GM12878 (cell line): ENCODE measurements at regions not wholly inside any gene's neighbourhood (a gene's known extent, or its start where the extent isn't known, plus 50 kb on each side); places are given as distances from the start of the nearest gene placed in this dataset.

Experiments used
- ATAC-seq: fragments of 200-7000 bp; cut with Tn5 transposase; 3 replicates; pipeline ENCODE4 v1.9.1; 2020; ENCODE audit warnings: mild to moderate bottlenecking, moderate library complexity
- BruUV-seq: library from RNA; stranded (reverse); fragments of 400-500 nt; replicated peaks from 2 replicates; lab custom pipeline; 2021; lab: Mats Ljungman, UMichigan
- CTCF ChIA-PET: fragments of 300-600 bp; sonication (Branson Sonifier 250); formaldehyde crosslinking; extraction: SDS; loops from one replicate; lab custom pipeline; 2021; ENCODE audit warnings: inconsistent platforms; lab: Yijun Ruan, JAX
- POLR2A ChIA-PET: fragments of 350-600 bp; formaldehyde crosslinking; extraction: SDS; loops from one replicate; lab custom pipeline; 2021; ENCODE audit warnings: inconsistent platforms; lab: Charles Lee
- RAD21 ChIA-PET: fragments of 300-600 bp; sonication (Branson Sonifier 250); formaldehyde crosslinking; loops from one replicate; lab custom pipeline; 2023; ENCODE audit warnings: antibody characterized with exemption; ENCODE audit not compliant: unreplicated experiment; lab: Charles Lee
- SMC1A ChIA-PET: fragments of 300-600 bp; sonication (Branson Sonifier 250); formaldehyde crosslinking; loops from one replicate; lab custom pipeline; 2023; ENCODE audit not compliant: unreplicated experiment, uncharacterized antibody; lab: Charles Lee
- DNase-seq: peaks from one replicate; pipeline ENCODE4 v3.0.0-alpha.2; 2011; ENCODE audit warnings: low read depth, low spot score
- FAIRE-seq: peaks from 3 replicates; lab custom pipeline; 2011; peaks lifted over from hg19 to GRCh38; lab: Jason Lieb, UNC
- H2AFZ ChIP-seq: 2 replicates; pipeline ENCODE4 v1.6.0; 2011; ENCODE audit warnings: low read depth, low read length, control low read depth; ENCODE audit not compliant: control insufficient read depth
- H3K27ac ChIP-seq: 2 replicates; pipeline ENCODE4 v1.5.1; 2011; ENCODE audit warnings: control low read depth; ENCODE audit not compliant: control insufficient read depth, insufficient read depth
- H3K27me3 ChIP-seq, 2 experiments: replicated peaks in 1 of 2; 2 replicates each; pipeline versions ENCODE4 v1.6.0 to v1.6.1; 2011; ENCODE audit warnings: low read length in 1 of 2; ENCODE audit not compliant: control insufficient read depth in 2 of 2, insufficient read depth in 2 of 2
- H3K36me3 ChIP-seq, 2 experiments: 2 replicates each; pipeline ENCODE4 v1.5.1; 2011; ENCODE audit warnings: low read length in 1 of 2; ENCODE audit not compliant: control insufficient read depth in 2 of 2, insufficient read depth in 2 of 2
- H3K4me1 ChIP-seq: 2 replicates; pipeline ENCODE4 v1.6.1; 2011; ENCODE audit warnings: mild to moderate bottlenecking, low read length, moderate library complexity, mixed read lengths; ENCODE audit not compliant: control insufficient read depth, insufficient read depth
- H3K4me2 ChIP-seq: 2 replicates; pipeline ENCODE4 v1.6.0; 2011; ENCODE audit warnings: control low read depth; ENCODE audit not compliant: control insufficient read depth, insufficient read depth
- H3K4me3 ChIP-seq: fragments of 200-600 bp; sonication (generic); 2 replicates; pipeline ENCODE4 v1.5.1; 2016
- H3K79me2 ChIP-seq: 2 replicates; pipeline ENCODE4 v1.6.0; 2011; ENCODE audit warnings: low read length; ENCODE audit not compliant: control insufficient read depth, insufficient read depth
- H3K9ac ChIP-seq: 2 replicates; pipeline ENCODE4 v1.8.0; 2011; ENCODE audit warnings: low read length, control low read depth, mixed read lengths; ENCODE audit not compliant: control insufficient read depth, insufficient read depth
- H3K9me3 ChIP-seq: replicated peaks from 3 replicates; pipeline ENCODE4 v1.5.1; 2011; ENCODE audit warnings: mild to moderate bottlenecking, low read length; ENCODE audit not compliant: control insufficient read depth, insufficient read depth
- H4K20me1 ChIP-seq: 2 replicates; pipeline ENCODE4 v1.6.0; 2011; ENCODE audit not compliant: control insufficient read depth, insufficient read depth
- MTA2 ChIP-seq: fragments of 450-650 bp; IDR thresholded peaks from 2 replicates; pipeline ENCODE4 v1.6.1; 2016; ENCODE audit warnings: low read depth, mild to moderate bottlenecking, moderate library complexity
- NKRF ChIP-seq: fragments of 450-650 bp; conservative IDR thresholded peaks from 2 replicates; pipeline ENCODE4 v1.6.1; 2017; ENCODE audit warnings: mild to moderate bottlenecking, moderate library complexity
- NR2C1 ChIP-seq: fragments of 450-650 bp; IDR thresholded peaks from 2 replicates; pipeline ENCODE4 v1.6.1; 2017; ENCODE audit warnings: antibody characterized with exemption, mild to moderate bottlenecking, moderate library complexity
- RAD21 ChIP-seq: IDR thresholded peaks from 2 replicates; pipeline ENCODE4 v1.6.1; 2011; ENCODE audit warnings: mild to moderate bottlenecking, low read depth, low read length, moderate library complexity; ENCODE audit not compliant: insufficient read depth
- RCOR1 ChIP-seq: conservative IDR thresholded peaks from 2 replicates; pipeline ENCODE4 v1.6.1; 2012; ENCODE audit warnings: low read depth, low read length, improper control_type of control experiment
- ZBTB4 ChIP-seq: fragments of 450-650 bp; formaldehyde crosslinking; IDR thresholded peaks from 2 replicates; pipeline ENCODE4 v1.4.0; 2022; ENCODE audit warnings: mild to moderate bottlenecking, moderate library complexity
- ZNF24 ChIP-seq: fragments of 450-650 bp; IDR thresholded peaks from 2 replicates; pipeline ENCODE4 v1.6.1; 2017; ENCODE audit warnings: antibody characterized with exemption, mild to moderate bottlenecking
- WGBS: methylation state at CpG from one replicate; pipeline ENCODE4 v1.1.6; 2016; ENCODE audit warnings: low lambda C conversion rate; ENCODE audit not compliant: insufficient replicate concordance, insufficient coverage; ENCODE audit errors: missing lambda C conversion rate; 5-methylcytosine and 5-hydroxymethylcytosine counted together
- in situ Hi-C: fragments of 300-500 bp; cut with MboI; formaldehyde crosslinking; loops from 9 replicates; pipeline ENCODE4 v1.14.3; 2018; ENCODE audit warnings: mixed read lengths
- intact Hi-C: fragments of 100-400 bp; cut with micrococcal nuclease; formaldehyde crosslinking; loops from one replicate; pipeline ENCODE4 v1.14.2; 2022; ENCODE audit not compliant: unreplicated experiment

GRCh38 chr18:1865869-1866268 is 705.4 kb downstream of the METTL4 start:
- ATAC-seq (no peak), FAIRE-seq (no peak), DNase-seq (no peak)
- in situ Hi-C loops, result no loop called here
- Histone ChIP-seq H3K27me3 (no peaks in the 10 kb centered on the region), H3K9ac (no peak overlapping the region), H3K4me3 (no peak overlapping the region), H3K36me3 (no peaks in the 10 kb centered on the region), H3K4me1 (no peaks in the 10 kb centered on the region), H3K9me3 (no peaks in the 10 kb centered on the region), H4K20me1 (no peaks in the 10 kb centered on the region), H3K27ac (no peak overlapping the region), H2AFZ (no peak overlapping the region), H3K79me2 (no peaks in the 10 kb centered on the region), H3K4me2 (no peak overlapping the region)
- ChIA-PET SMC1A (no interaction called here), CTCF (interaction anchor here (1.0 kb wide), 1 partner anchor 42 kb away, joined by 3 read pairs; no protein-coding TSS in a partner anchor), POLR2A (no interaction called here), RAD21 (no interaction called here)
- TF ChIP-seq NR2C1, result no peak
- no peak for TF ChIP-seq ZNF24
- TF ChIP-seq ZBTB4 (CRISPR knock-in tag), result no peak
- TF ChIP-seq RCOR1, result no peak
- no peak for TF ChIP-seq MTA2
- no peak for TF ChIP-seq RAD21
- TF ChIP-seq NKRF, result no peak
- intact Hi-C loops, result no loop called here
- 0% methylated on average over 3 of the region's 3 CpGs for WGBS
- no TSS peak for BruUV-seq
